Epidermal melanocyte (primary cell): ENCODE measurements at regions not wholly inside any gene's neighbourhood (a gene's known extent, or its start where the extent isn't known, plus 50 kb on each side); places are given as distances from the start of the nearest gene placed in this dataset.
"Not testable (repeated sequence)": the region's sequence is repeated elsewhere in the genome, so short reads cannot be mapped to it uniquely, and the experiment has no call there.

Experiments
- DNase-seq: peaks from one replicate; pipeline ENCODE4 v3.0.0; 2011; ENCODE audit warnings: low spot score; ENCODE audit not compliant: insufficient read length

DNA sequence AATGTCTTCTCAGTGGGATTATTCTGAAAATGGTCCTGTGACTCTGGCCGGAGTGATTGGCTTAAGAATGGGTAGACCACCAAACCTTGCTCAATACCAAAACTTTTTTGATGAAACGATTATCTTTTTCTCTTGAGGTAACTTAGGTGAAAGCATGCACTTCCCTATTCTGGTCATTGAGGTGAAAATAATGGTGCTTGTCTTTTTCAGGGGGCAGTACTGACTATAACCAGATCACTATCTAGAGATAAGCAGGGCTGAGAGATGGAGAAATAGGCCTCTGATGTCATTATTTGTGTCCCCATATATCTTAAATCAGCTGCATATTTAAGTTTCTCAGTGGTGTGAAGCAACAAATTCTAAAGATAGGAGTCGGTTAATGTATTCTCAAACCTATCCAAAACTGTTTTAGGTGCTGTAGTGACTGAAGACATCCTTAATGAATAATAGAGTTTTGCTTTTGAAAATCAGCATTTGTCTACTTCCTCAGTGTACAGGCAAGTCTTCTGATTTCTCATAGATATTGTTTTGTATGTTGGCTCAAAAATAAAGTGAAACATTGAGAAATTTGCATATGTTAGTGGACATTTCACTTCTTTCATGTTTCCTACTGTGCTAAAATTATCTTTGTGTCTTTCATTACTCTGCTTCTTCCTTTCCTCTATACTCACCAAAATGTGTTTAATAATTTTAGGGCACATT is 735.3 kb upstream of the ADGRL4 start:
- no peak for DNase-seq

DNA sequence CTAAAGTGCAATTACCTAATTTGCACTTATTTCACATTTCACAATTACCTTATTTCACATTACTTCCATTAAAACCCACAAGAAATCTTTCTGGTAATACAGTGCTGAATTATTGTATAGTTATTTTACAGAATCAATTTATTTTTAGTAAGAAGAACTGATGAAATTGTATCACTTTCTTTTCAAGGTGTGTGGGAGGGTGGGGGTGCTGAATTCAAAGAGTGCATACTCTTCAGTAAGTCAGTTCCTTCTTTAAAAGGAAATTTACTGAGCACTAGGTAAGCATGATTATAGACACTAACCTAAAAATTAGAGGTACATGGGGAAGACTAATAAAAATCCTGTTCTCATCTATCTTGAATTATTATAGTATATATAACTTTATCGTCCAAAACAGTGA is 731.6 kb upstream of the ADGRL4 start:
- DNase-seq = no peak

DNA sequence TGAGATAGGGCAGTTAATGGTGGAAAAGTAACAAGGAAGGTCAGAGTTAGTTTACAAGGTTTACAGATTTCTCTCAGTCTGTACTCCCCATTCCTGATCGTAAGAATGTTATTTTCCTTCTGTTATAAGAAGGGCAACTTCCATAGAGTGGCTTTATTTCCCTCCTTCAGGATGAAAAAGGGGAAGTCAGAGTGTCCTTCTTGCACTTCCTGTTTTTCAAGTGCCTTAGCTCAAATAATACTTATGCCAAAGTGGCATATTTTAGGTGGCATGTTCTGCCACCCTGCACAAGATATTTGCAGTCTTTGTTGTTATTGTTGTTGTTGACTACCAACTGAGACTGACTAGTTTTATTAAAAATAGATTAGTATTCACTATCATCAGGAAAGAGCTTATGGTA is 730.7 kb upstream of the ADGRL4 start:
- no peak for DNase-seq

DNA sequence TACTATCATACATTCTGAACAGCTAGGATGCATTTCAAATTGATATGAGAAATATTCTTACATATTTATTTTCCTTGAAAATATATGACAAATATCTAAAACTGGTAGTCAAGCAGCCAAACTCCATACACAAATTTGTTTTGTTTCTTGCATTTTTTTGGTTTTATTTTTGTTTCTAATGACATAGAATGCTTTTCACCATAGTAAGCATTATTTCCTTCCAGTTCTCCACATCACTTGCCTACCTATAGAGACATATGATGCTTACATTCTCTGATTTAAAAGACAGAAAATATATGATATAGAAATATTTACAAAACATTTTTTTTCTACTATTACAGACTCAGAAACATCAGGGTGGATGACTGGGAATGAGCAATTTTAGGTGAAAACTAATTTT is 726.4 kb upstream of the ADGRL4 start:
- no peak for DNase-seq

DNA sequence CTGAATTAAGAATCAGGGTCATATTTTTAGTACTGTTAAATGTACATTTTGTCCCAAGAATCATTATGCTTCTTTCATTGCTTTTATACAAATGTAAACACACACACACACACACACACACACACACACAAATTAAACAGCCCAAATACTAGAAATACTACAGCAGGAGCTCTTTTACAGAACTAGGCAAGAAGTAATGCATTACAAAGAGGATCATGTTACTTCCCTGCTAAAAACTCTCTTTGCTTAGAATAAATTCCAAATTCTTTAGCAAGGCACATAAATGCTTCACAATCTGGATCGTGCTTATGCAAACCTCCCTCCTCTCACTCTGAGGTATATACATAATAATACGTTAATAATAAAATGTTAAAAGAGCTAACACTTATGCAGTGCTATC is 720.4 kb upstream of the ADGRL4 start:
- no peak for DNase-seq

DNA sequence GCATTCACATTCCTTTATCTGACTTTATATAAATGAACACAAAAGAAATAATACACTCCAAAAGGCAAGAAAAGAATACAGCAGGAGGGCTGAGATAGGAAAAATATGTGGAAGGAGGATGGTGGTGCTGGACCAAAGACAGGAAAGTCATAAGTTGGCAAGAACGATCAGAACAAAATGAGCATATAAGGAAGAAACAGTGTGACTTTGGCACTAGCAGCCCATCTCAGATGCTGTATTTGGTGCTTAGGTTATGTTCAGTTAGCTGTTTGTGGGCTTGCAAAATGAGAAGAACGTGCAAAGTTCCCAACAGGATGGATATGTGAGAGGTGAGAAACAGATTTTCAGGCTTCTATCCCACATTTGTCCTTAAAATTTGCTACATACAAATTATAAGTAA is 719.8 kb upstream of the ADGRL4 start:
- no peak for DNase-seq

DNA sequence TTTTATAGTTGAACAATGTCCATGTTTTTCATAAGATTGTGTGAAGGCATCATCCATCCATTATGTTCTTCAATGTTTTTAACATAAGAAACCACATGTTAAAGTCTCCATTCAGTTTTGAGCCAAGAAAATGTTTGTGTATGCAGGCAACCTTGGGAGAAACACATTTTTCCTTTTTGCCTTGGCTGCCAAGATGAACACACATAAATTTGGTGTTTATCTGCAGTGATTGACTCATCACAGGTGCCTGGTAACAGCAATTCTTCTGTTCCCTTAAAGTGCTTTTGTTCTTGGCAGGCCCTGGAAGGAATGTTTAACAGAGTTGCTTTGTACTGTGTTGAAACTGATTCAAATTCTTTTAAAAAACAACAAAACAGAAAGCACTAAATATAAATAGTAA is 709.9 kb upstream of the ADGRL4 start:
- no peak for DNase-seq

DNA sequence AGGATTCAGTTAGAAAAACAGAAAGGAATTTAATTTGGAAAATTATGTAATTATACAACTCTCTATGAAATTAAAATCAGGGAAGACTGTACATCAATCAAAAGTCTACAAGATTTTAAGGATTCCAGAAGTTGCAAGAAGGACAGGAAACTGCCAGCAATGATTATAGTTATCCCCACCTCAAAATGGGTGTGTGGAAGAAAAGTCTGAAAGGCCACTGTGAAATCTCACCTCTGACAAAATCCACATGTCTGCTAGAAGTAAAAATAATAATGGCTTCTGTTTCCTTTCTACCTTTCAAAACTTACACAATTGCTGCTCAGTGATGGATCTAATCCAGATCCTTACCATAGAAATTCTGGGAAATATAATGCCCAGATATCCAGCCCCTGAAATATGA is 708.1 kb upstream of the ADGRL4 start:
- no peak for DNase-seq

DNA sequence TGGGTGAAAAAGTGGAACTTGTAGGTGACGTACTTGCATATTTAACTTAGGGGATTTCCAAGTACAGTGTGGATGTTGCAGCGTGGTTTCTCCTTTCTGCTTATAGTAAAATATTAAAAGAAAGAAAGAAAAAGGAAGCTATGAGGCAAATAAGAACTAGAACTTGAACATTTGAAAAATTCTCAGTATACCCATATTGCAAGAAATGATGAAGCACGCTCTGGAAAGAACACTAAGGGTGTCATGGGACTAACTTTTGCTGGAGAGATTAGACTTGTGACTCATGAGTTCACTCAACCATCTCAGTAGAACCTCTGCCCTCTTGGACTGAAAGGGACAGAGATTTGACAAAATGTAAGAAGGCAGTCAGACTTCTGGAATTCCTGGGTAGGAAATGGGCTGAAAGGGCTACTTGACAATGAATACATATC is 704.5 kb upstream of the ADGRL4 start:
- DNase-seq = no peak

DNA sequence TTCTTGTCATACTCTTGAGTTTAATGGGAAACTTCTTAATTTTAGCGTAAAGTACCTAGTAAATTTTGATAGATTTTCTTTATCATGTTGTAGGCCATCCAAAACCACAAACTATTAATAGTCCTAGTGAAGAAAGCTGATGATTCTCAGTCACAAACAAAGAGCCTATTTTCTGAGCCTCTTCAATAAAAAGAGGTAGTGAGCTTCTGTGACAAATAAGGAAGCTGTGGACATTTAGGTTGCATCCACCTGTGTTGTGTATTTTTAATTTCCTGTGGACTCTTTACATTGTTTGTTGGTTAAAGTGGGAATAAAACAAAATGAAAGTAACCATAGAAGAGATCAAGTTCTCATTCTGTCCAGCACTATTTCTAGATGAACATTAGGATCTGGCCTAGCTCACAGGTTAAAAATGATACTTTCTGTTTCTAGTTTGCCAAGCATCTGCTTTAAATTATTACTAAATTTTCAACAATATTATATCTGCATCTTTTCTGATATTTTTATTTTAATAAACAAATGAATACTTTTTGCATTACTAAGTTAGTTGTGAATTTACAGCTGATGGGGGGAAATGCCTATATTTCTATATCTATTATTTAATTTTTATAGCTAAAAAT is 702.2 kb upstream of the ADGRL4 start:
- no peak for DNase-seq

DNA sequence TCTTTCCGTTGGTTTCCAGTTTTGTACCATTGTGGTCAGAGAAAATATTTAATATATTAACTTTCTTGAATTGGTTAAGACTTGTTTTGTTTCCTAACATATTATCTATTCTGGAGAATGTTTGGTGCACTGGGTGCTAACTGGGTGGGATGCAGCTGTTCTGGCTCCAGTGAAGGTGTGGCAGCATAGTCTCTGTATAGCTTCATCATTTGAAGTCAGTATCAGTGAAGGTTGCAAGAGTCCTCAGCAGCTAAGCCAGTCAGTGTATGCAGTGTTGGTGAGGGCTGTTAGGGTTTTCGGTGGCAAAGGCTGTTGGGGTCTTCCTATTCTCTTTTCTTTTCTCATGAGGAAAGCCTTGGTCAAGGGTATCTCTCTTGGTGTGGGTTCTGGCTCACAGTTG is 698.7 kb upstream of the ADGRL4 start:
- no peak for DNase-seq

DNA sequence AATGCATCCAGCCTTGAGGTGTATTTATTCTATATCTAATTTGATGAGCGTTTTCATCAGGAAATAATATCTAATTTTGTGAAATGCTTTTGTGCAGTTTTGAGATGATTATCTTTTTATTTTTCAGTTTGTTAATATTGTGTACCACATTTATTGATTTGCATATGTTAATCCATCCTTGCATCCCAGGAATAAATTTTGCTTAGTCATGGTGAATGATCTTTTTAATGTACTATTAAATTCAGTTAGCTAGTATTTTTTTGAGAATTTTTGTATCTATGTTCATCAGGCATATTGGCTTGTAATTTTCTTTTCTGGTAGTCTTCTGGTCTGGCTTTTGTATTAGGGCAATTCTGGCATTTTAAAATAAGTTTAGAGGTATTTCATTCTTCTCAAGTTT is 697.5 kb upstream of the ADGRL4 start:
- no peak for DNase-seq

DNA sequence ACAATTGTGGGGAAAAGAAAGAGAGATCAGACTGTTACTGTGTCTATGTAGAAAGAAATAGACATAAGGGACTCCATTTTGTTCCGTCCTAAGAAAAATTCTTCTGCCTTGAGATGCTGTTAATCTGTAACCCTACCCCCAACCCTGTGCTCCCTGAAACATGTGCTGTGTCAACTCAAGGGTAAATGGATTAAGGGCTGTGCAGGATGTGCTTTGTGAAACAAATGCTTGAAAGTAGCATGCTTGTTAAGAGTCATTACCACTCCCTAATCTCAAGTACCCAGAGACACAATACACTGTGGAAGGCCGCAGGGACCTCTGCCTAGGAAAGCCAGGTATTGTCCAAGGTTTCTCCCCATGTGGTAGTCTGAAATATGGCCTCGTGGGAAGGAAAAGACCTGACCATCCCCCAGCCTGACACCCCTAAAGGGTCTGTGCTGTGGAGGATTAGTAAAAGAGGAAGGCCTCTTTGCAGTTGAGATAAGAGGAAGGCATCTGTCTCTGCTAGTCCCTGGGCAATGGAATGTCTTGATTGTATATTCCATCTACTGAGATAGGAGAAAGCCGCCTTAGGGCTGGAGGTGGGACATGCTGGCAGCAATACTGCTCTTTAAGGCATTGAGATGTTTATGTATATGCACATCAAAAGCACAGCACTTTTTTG is 695.9 kb upstream of the ADGRL4 start:
- DNase-seq = not testable (repeated sequence)

DNA sequence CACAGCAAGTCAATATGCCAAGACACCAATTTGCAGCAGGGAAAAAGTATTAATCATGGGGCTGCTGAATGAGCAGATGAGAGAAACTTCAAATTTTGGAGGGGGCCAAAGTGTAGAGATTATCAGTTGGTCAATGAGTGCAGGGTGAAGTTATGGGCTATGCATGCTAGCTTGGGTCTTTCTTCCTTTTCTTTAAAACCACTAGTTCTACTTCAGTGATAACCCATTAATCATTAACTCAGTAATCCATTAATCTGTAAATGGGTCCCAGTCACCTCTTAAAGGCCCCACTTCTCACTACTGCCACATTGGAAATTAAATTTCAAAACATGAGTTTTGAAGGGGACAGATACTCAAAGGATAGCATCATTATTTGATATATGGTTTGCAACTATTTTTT is 688.6 kb upstream of the ADGRL4 start:
- DNase-seq = no peak

DNA sequence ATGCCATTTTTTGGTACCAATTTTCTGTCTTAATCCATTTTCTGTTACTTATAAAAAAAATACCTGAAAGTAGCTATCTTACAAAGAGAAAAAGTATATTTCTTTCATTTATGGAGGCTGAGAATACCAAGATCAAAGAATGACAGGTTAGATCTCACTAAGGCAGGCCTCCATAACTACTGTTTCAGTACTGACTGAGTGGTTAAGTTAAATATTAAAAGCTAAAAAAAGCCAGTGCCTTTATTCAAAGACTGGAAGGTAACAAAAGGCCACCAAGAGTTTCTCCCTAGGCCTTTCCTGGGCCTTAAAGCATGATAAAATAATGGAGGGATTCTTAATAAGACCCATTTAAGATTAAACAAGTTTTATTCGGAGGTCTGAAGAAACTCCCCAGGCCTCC is 687.7 kb upstream of the ADGRL4 start:
- no peak for DNase-seq

DNA sequence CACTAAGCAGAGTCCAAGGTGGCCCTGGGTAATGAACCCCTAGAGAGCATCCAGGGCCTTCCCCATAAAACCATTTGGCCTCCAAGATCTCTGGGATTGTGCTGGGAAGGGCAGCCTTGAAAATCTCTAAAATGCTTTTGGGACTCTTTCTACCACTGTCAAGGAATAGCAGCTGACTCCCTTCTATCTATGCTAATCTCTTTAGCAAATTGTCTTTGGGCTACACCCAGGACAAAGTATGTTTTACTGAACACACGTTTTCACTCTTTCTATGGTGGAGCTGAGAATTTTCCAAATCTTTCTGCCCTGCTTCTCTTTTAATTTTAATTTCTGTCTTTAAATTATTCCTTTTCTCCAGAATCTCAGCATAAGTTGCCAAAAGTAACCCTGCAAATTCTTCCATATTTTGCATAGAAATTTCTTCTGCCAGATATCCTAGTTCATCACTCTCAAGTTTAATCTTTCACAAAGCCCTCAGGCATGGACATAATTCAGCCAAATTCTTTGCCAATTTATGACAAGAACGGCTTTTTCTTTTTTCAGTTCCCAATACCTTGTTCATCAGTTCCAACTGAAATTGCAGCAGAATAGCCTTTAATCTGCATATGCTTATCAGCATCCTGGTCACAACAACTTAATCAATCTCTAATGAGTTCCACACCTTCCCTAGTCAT is 687.0 kb upstream of the ADGRL4 start:
- DNase-seq = no peak

DNA sequence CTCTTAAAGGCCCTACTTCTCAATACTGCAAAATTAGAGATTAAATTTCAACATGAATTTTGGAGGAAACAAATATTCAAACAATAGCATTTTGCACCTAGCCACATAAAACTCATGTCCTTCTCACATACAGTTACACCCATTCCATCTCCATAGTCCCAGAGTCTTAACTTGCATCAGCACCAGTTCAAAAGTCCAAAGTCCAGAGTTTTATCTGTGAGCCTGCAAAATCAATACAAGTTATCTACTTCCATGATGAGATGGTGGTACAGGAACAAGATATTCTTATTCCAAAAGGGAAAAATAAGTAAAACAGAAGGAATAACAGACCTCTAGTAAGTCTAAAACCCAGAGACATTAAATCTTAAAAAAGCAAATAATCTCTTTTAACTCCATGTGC is 686.0 kb upstream of the ADGRL4 start:
- DNase-seq = no peak

DNA sequence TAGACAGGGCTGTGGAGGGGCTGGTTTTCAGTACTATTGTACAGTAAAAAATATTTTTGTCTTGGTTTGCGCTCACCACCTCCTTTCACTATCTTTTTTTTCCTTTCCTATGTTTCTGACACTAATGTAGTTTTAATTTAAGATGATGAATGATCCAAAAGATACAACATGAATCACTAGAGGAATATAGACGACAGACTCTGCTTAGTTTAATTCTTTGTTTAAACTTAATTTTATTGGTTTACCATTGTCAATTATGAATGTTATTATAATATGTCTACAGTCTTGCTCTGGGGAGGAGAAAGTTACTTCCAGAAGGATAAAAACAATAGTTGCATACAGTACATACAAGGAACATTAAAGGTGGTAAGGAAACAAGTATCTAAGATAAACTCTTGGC is 682.4 kb upstream of the ADGRL4 start:
- DNase-seq = no peak

DNA sequence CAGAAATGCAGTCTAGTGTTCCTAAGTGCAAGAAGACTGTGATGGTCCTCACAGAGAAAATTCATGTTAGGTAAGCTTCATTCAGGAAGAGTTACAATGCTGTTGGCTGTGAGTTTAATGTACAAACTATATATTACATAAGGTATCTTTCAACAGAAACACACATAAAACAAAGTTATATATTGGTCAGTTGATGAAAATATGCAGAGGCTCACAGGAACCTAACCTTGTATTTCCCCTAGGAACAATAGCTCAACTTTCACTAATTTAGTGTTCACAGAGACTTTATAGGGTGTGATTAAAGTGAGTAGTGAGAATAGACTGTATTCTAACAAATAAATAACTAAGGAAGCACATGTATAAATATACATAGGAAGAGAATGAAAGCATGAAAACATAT is 676.9 kb upstream of the ADGRL4 start:
- no peak for DNase-seq

DNA sequence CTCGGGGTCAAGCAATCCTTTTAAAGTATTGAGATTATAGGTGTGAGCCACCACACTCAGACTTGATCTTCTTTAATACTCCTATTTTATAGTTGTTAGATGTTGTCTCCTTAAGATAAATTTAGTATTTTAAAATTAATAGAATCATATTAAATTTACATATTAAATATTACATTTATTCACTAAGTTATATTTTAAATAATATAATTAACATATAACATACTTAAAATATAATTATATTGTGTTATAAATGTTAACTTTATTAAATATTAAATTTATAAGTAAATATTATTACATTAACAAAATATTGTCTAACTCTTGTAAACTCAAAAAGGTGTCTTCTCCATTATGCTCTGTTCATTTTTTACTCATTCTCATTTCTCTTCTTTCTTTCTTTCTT is 675.9 kb upstream of the ADGRL4 start:
- DNase-seq = no peak

DNA sequence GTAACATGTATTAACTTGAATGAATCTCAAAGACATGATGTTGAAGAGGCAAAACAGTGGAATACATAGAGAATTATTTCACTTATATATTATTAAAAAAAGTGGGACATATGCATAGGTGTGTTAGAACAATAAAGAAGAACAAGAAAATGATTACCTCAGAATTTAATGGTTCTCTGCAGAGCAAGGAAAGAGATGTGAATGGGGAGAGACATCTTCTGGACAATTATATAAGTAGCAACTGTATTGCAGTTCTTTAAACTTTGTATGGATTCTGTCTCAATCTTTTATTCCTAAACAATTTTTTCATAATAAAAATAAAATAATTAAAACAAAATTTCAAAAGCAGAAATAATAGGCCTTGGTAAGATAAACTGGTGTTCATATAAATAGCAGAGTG is 674.9 kb upstream of the ADGRL4 start:
- DNase-seq = no peak

DNA sequence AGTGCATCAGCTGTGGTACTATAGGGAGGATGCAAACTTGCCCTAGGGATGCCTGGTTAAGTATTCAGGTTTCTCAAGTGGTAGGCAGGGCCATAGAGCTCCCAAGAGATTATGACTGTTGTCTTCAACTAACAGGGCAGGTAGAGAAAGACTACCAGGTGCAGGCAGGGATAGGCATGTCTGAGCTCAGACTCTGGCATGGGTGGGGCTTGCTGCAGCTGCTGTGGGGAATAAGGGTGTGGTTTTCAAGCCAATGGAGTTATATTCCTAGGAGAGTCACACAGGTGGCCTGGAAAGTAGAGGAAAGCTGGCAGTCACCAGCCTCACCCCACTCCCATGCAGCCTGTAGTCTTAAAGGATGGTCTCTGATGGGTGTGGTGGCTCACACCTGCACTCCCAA is 673.4 kb upstream of the ADGRL4 start:
- no peak for DNase-seq
